Stimulated activated CD4-positive, alpha-beta T cell treated with anti-CD3 and anti-CD28 coated beads, TNF-alpha, amount 100 ng/mL, for 4 hours (primary cell): ENCODE measurements at regions not wholly inside any gene's neighbourhood (a gene's known extent, or its start where the extent isn't known, plus 50 kb on each side); places are given as distances from the start of the nearest gene placed in this dataset.

Source experiments
- DNase-seq, 3 experiments: peaks; one replicate each; pipeline ENCODE4 v3.0.0-alpha.2; 2020; ENCODE audit warnings: low read depth in 3 of 3

GRCh38 chr9:91157883-91158282 lies 203.8 kb downstream of the AUH start:
- DNase-seq: no peak

- no peak for DNase-seq
Measured at GRCh38 chr9:91158286-91158685, 203.4 kb downstream of the AUH start.

- no peak for DNase-seq
Measured at GRCh38 chr9:91158946-91159345, 202.8 kb downstream of the AUH start.

- DNase-seq: no peak
Measured at GRCh38 chr9:91159664-91160121, 202.0 kb downstream of the AUH start.

- DNase-seq: no peak
Measured at GRCh38 chr9:91160181-91160580, 201.5 kb downstream of the AUH start.

- no peak for DNase-seq
Measured at GRCh38 chr9:91160599-91161464, 200.9 kb downstream of the AUH start.

- no peak for DNase-seq
Measured at GRCh38 chr9:91161465-91162300, 200.0 kb downstream of the AUH start.

GRCh38 chr9:91162311-91162710 lies 199.4 kb downstream of the AUH start:
- DNase-seq: no peak

GRCh38 chr9:91162784-91163443 lies 198.8 kb downstream of the AUH start:
- no peak for DNase-seq

- no peak for DNase-seq
Measured at GRCh38 chr9:91163444-91163772, 198.3 kb downstream of the AUH start.

- no peak for DNase-seq
Measured at GRCh38 chr9:91163773-91164471, 197.8 kb downstream of the AUH start.
